GM12878 (cell line): ENCODE measurements at regions not wholly inside any gene's neighbourhood (a gene's known extent, or its start where the extent isn't known, plus 50 kb on each side); places are given as distances from the start of the nearest gene placed in this dataset.

Source experiments
- CBX5 ChIP-seq: sonication (generic); IDR thresholded peaks from 2 replicates; pipeline ENCODE4 v1.6.1; 2016; ENCODE audit warnings: low read depth, moderate library complexity, mild to moderate bottlenecking, inconsistent platforms
- CTCF ChIP-seq, 3 experiments: IDR thresholded peaks in 2 of 3; conservative IDR thresholded peaks in 1 of 3; 2 replicates each; pipeline ENCODE4 v1.5.1; 2011; ENCODE audit warnings: low read depth in 3 of 3, low read length in 3 of 3, mild to moderate bottlenecking in 3 of 3, control low read depth in 2 of 3, moderate library complexity in 2 of 3, inconsistent platforms in 1 of 3, mixed read lengths in 1 of 3; ENCODE audit not compliant: control insufficient read depth in 2 of 3, insufficient read depth in 1 of 3; ENCODE audit errors: extremely low read depth in 1 of 3
- FOS ChIP-seq: IDR thresholded peaks from 3 replicates; pipeline ENCODE4 v1.6.1; 2011; ENCODE audit warnings: borderline replicate concordance; ENCODE audit not compliant: insufficient read length; ENCODE audit errors: extremely low read depth
- NR2C2 ChIP-seq: IDR thresholded peaks from 2 replicates; pipeline ENCODE4 v1.6.1; 2011; ENCODE audit warnings: borderline replicate concordance, low read depth; ENCODE audit not compliant: control insufficient read depth, insufficient read length
- TAF1 ChIP-seq: IDR thresholded peaks from 2 replicates; pipeline ENCODE4 v1.6.1; 2011; ENCODE audit warnings: mild to moderate bottlenecking, low read depth, low read length, borderline replicate concordance
- ZNF687 ChIP-seq: fragments of 450-650 bp; IDR thresholded peaks from 2 replicates; pipeline ENCODE4 v1.6.1; 2017; ENCODE audit warnings: mild to moderate bottlenecking, moderate library complexity

- TF ChIP-seq TAF1 (no peak), ZNF687 (no peak), CTCF (IDR thresholded peaks at IDR 0.05 in 2 of 3, conservative IDR thresholded peaks at IDR 0.05 in 1 of 3; ENCODE audit: control insufficient read depth in 2 of 3, extremely low read depth in 1 of 3, insufficient read depth in 1 of 3, low read depth in 3 of 3, low read length in 3 of 3) (no peak), CBX5 (no peak), FOS (no peak), NR2C2 (no peak)
Measured at GRCh38 chr13:99857738-99858137, 113.8 kb downstream of the ZIC5 start.
